22Rv1 (cell line): ENCODE measurements at regions not wholly inside any gene's neighbourhood (a gene's known extent, or its start where the extent isn't known, plus 50 kb on each side); places are given as distances from the start of the nearest gene placed in this dataset.

Source experiments
- CTCF ChIP-seq: fragments of 450-650 bp; IDR thresholded peaks from 2 replicates; pipeline ENCODE4 v1.5.1; 2017; ENCODE audit warnings: mild to moderate bottlenecking
- ZFX ChIP-seq: fragments of 450-650 bp; IDR thresholded peaks from 2 replicates; pipeline ENCODE4 v1.6.1; 2017; ENCODE audit warnings: antibody characterized with exemption, borderline replicate concordance

GRCh38 chr1:70906800-70907199, 140.8 kb downstream of the PTGER3 start:
- TF ChIP-seq CTCF (no peak), ZFX (no peak)
